OCI-M2 (cell line): ENCODE measurements at regions not wholly inside any gene's neighbourhood (a gene's known extent, or its start where the extent isn't known, plus 50 kb on each side); places are given as distances from the start of the nearest gene placed in this dataset.

Experiments used
- DNase-seq: peaks from one replicate; lab custom pipeline; 2025; ENCODE audit not compliant: unreplicated experiment; lab: John Stamatoyannopoulos, UW

- no peak for DNase-seq
Observed at GRCh38 chr6:93575495-93576267, 156.3 kb upstream of the EPHA7 start.

GRCh38 chr6:93574299-93574698, 154.9 kb upstream of the EPHA7 start:
- DNase-seq: no peak

- no peak for DNase-seq
Observed at GRCh38 chr6:93571346-93571745, 152.0 kb upstream of the EPHA7 start.

GRCh38 chr6:93568169-93568568, 148.8 kb upstream of the EPHA7 start:
- no peak for DNase-seq

- DNase-seq: no peak
Observed at GRCh38 chr6:93567164-93567563, 147.8 kb upstream of the EPHA7 start.

- DNase-seq: no peak
Observed at GRCh38 chr6:93566285-93566684, 146.9 kb upstream of the EPHA7 start.

- DNase-seq: no peak
Observed at GRCh38 chr6:93562582-93562981, 143.2 kb upstream of the EPHA7 start.

GRCh38 chr6:93555292-93555691, 135.9 kb upstream of the EPHA7 start:
- DNase-seq: no peak

GRCh38 chr6:93554018-93554417, 134.7 kb upstream of the EPHA7 start:
- no peak for DNase-seq

- no peak for DNase-seq
Observed at GRCh38 chr6:93550551-93551276, 131.4 kb upstream of the EPHA7 start.

GRCh38 chr6:93549868-93550267, 130.5 kb upstream of the EPHA7 start:
- DNase-seq: no peak

- no peak for DNase-seq
Observed at GRCh38 chr6:93524671-93525451, 105.5 kb upstream of the EPHA7 start.

GRCh38 chr6:93523365-93523764, 104.0 kb upstream of the EPHA7 start:
- DNase-seq: no peak

GRCh38 chr6:93516441-93516840, 97.1 kb upstream of the EPHA7 start:
- DNase-seq: no peak

GRCh38 chr6:93515736-93516135, 96.4 kb upstream of the EPHA7 start:
- DNase-seq: no peak

- DNase-seq: no peak
Observed at GRCh38 chr6:93498713-93499112, 79.4 kb upstream of the EPHA7 start.

- no peak for DNase-seq
Observed at GRCh38 chr6:93496548-93496947, 77.2 kb upstream of the EPHA7 start.

- DNase-seq: no peak
Observed at GRCh38 chr6:93494057-93494456, 74.7 kb upstream of the EPHA7 start.

- no peak for DNase-seq
Observed at GRCh38 chr6:93474733-93475179, 55.4 kb upstream of the EPHA7 start.

- no peak for DNase-seq
Observed at GRCh38 chr6:93471281-93471680, 51.9 kb upstream of the EPHA7 start.
